Esophagus muscularis mucosa (tissue), 4 donors: ENCODE measurements at regions not wholly inside any gene's neighbourhood (a gene's known extent, or its start where the extent isn't known, plus 50 kb on each side); places are given as distances from the start of the nearest gene placed in this dataset.

ENCODE experiments used
- DNase-seq: peaks from one replicate; pipeline ENCODE4 v3.0.0-alpha.2; 2017; ENCODE audit errors: extremely low spot score
- H3K27ac ChIP-seq, 4 donors: fragments of 200-600 bp; sonication (generic); replicated peaks in 1 of 4; 1 replicate in 3 of 4; 2 replicates in 1 of 4; pipeline ENCODE4 v1.5.1; 2016 to 2019; ENCODE audit warnings: mild to moderate bottlenecking in 1 of 4
- H3K27me3 ChIP-seq, 4 donors: fragments of 200-600 bp; sonication (generic); one replicate each; pipeline versions ENCODE4 v1.5.1 to v1.6.0; 2016 to 2019
- H3K36me3 ChIP-seq, 4 donors: fragments of 200-600 bp; sonication (generic); one replicate each; pipeline ENCODE4 v1.5.1; 2016 to 2019
- H3K4me1 ChIP-seq, 4 donors: fragments of 200-600 bp; sonication (generic); one replicate each; pipeline ENCODE4 v1.5.1; 2016 to 2019
- H3K4me3 ChIP-seq, 4 donors: fragments of 200-600 bp; sonication (generic); 1 replicate in 2 of 4; 2 replicates in 2 of 4; pipeline ENCODE4 v1.5.1; 2016 to 2019; ENCODE audit warnings: mild to moderate bottlenecking in 4 of 4, moderate library complexity in 1 of 4
- H3K9me3 ChIP-seq, 4 donors: fragments of 200-600 bp; sonication (generic); 1 replicate in 3 of 4; 2 replicates in 1 of 4; pipeline ENCODE4 v1.5.1; 2016 to 2019
- EP300 ChIP-seq: sonication (generic); formaldehyde crosslinking; IDR thresholded peaks from one replicate; pipeline ENCODE4 v1.6.1; 2017; ENCODE audit warnings: antibody characterized with exemption
- POLR2A ChIP-seq: fragments of 450-650 bp; IDR thresholded peaks from one replicate; pipeline ENCODE4 v1.6.1; 2017; ENCODE audit warnings: antibody characterized with exemption, moderate library complexity, mild to moderate bottlenecking, low read depth
- POLR2AphosphoS5 ChIP-seq, 2 donors: sonication (generic); formaldehyde crosslinking; IDR thresholded peaks; one replicate each; pipeline ENCODE4 v1.6.1; 2017; ENCODE audit warnings: antibody characterized with exemption in 2 of 2
- WGBS: methylation state at CpG from one replicate; pipeline ENCODE4 v1.1.5; 2018; 5-methylcytosine and 5-hydroxymethylcytosine counted together
- intact Hi-C: fragments of 100-400 bp; cut with DNase I; formaldehyde crosslinking; loops from one replicate; pipeline ENCODE4 v1.15.1; 2023
- TF ChIP-seq, protein P1 (sequence below), 3 experiments: fragments of 200-600 bp in 2 of 3; fragments of 450-650 bp in 1 of 3; sonication (generic) in 2 of 3; IDR thresholded peaks; one replicate each; pipeline ENCODE4 v1.5.1; 2017 to 2019; ENCODE audit warnings: antibody characterized with exemption in 3 of 3, mild to moderate bottlenecking in 2 of 3, moderate library complexity in 1 of 3

DNA sequence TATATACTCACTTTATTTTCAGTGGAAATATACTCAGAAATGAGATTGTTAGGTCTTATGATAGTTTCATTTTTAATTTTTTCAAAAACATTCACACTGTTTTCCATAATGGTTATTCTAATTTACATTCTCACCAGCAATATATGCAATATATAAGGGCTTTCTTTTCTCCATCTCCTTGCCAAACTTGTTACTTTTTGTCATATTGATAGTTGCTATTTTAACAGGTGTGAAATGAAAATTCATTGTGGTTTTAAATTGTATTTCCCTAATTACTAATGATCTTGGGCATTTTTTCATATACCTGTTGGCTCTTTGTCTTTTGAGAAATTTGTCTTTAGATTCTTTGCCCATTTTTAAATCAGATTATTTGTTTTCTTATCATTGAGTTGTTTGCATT, 325.2 kb downstream of the DIPK2A start:
- peaks cover 0 to under 1% (median 0%) of the 10 kb centered on the region in 4 donors for H3K9me3 ChIP-seq
- intact Hi-C loops = no loop called here
- H3K27me3 ChIP-seq = no peaks in the 10 kb centered on the region
- H3K36me3 ChIP-seq = no peaks in the 10 kb centered on the region
- TF ChIP-seq POLR2A (no peak), EP300 (no peak), POLR2AphosphoS5 (IDR thresholded peaks at IDR 0.05) (no peak)
- TF ChIP-seq, protein P1, sequence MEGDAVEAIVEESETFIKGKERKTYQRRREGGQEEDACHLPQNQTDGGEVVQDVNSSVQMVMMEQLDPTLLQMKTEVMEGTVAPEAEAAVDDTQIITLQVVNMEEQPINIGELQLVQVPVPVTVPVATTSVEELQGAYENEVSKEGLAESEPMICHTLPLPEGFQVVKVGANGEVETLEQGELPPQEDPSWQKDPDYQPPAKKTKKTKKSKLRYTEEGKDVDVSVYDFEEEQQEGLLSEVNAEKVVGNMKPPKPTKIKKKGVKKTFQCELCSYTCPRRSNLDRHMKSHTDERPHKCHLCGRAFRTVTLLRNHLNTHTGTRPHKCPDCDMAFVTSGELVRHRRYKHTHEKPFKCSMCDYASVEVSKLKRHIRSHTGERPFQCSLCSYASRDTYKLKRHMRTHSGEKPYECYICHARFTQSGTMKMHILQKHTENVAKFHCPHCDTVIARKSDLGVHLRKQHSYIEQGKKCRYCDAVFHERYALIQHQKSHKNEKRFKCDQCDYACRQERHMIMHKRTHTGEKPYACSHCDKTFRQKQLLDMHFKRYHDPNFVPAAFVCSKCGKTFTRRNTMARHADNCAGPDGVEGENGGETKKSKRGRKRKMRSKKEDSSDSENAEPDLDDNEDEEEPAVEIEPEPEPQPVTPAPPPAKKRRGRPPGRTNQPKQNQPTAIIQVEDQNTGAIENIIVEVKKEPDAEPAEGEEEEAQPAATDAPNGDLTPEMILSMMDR (IDR thresholded peaks at IDR 0.05) = no peak
- H3K4me1 ChIP-seq = no peaks in the 10 kb centered on the region
- no peak overlapping the region for H3K27ac ChIP-seq
- no peak for DNase-seq
- no peak overlapping the region for H3K4me3 ChIP-seq

DNA sequence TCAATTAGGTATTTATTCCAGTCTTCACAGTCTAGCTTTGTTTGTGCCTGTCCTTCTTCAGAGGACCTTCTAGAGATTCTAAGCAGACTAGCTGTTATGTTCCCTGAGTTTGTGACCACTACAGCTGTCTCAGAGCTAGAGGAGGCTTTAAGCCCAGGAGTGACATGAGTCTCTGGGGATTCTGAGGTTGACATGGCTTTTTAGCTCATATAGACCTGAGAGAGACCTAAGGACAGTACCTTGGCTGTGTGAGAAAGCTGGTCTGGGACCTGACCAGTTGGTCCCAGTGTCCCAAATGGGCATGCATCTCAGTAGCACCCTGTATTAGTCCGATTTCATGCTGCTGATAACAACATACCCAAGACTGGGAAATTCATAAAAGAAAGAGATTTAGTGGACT, 330.2 kb downstream of the DIPK2A start:
- no peak for DNase-seq
- no peaks in the 10 kb centered on the region for H3K36me3 ChIP-seq
- H3K27ac ChIP-seq = no peak overlapping the region
- H3K4me3 ChIP-seq = no peak overlapping the region
- 63% methylated on average over 1 of the region's 1 CpG for WGBS
- intact Hi-C loops = loop anchor here (10.0 kb wide), 1 partner anchor 143 kb away; no protein-coding TSS in a partner anchor
- H3K4me1 ChIP-seq = no peaks in the 10 kb centered on the region
- no peak for TF ChIP-seq POLR2A
- TF ChIP-seq EP300 = no peak
- no peak for TF ChIP-seq POLR2AphosphoS5 (IDR thresholded peaks at IDR 0.05)
- TF ChIP-seq, protein P1 (IDR thresholded peaks at IDR 0.05) = no peak
- no peaks in the 10 kb centered on the region for H3K27me3 ChIP-seq
- H3K9me3 ChIP-seq = no peaks in the 10 kb centered on the region

DNA sequence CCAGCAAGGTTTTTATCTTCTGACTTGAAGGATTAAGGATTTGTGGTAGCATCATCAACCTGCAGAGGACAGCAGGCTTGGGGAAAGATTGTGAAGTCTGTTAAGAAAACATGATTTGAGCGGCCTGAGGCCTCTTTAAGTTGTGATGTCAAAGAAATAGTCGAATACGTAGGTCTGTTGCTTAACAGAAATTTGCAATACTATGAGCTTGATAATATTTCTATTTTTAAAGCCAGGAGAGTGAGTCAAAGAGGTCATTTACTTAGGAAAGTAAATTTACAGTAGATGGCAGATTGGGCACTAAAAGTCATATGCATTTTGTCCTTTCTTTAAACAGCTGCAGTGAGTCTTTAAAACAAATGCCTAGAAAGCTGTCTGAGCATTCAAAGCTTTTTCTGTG, 336.3 kb downstream of the DIPK2A start:
- no peak for TF ChIP-seq EP300
- TF ChIP-seq, protein P1 (IDR thresholded peaks at IDR 0.05) = no peak
- TF ChIP-seq POLR2A = no peak
- TF ChIP-seq POLR2AphosphoS5 (IDR thresholded peaks at IDR 0.05) = no peak
- no peak for DNase-seq
- intact Hi-C loops = loop anchor here (10.0 kb wide), 1 partner anchor 137 kb away; no protein-coding TSS in a partner anchor
- Histone ChIP-seq H3K4me1 (no peaks in the 10 kb centered on the region), H3K9me3 (no peaks in the 10 kb centered on the region), H3K4me3 (no peak overlapping the region), H3K36me3 (no peaks in the 10 kb centered on the region), H3K27me3 (no peaks in the 10 kb centered on the region), H3K27ac (no peak overlapping the region)
- 60% methylated on average over 3 of the region's 3 CpGs for WGBS

DNA sequence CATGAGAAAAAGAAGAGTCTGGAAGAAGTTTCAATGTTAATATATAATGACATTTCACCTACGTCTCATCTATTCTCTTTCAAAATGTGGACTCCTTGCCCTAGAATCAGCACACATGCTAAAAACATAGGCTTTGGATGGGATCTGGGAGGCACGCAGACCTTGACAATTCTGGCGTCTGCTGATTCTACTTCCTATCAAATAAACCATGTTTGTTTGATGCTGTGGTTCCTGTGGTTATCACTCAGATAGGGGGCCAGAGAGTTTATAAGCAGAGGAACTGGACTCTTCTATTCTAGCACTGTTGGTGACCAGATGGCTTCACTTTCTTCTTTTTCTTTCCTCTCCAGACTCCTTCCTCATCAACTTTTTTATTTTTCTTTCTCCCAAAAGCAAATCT, 336.8 kb downstream of the DIPK2A start:
- Histone ChIP-seq H3K27me3 (no peaks in the 10 kb centered on the region), H3K4me1 (no peaks in the 10 kb centered on the region), H3K4me3 (no peak overlapping the region), H3K9me3 (no peaks in the 10 kb centered on the region), H3K36me3 (no peaks in the 10 kb centered on the region), H3K27ac (no peak overlapping the region)
- TF ChIP-seq EP300 (no peak), POLR2AphosphoS5 (IDR thresholded peaks at IDR 0.05) (no peak), POLR2A (no peak)
- TF ChIP-seq, protein P1 (IDR thresholded peaks at IDR 0.05) = no peak
- intact Hi-C loops = loop anchor here (10.0 kb wide), 1 partner anchor 136 kb away; no protein-coding TSS in a partner anchor
- no peak for DNase-seq
- 60% methylated on average over 3 of the region's 3 CpGs for WGBS

DNA sequence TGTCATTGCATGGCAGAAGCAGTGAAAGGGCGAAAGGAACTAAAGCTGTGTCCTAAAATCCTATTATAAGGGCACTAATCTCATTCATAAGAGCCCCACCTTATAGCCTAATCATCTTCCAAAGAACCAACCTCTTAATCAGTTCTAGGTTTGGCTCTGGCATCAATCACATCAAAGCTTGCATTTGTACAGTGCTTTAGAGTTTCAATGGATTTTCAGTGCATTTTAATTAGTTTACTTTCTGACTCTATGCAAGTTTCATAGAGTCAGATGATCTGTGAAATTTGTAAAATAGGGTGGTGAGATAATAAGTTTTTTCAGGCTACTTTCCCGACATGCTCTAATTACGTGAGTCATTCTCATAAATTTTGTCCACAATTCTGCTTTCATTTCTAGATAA, 341.1 kb downstream of the DIPK2A start:
- Histone ChIP-seq H3K36me3 (no peaks in the 10 kb centered on the region), H3K27ac (no peak overlapping the region)
- 55% methylated on average over 3 of the region's 3 CpGs for WGBS

More for the DNA sequence above, 341.1 kb downstream of the DIPK2A start:
- H3K9me3 ChIP-seq = no peaks in the 10 kb centered on the region
- no peaks in the 10 kb centered on the region for H3K4me1 ChIP-seq
- intact Hi-C loops = no loop called here
- no peak for DNase-seq
- TF ChIP-seq POLR2AphosphoS5 (IDR thresholded peaks at IDR 0.05) = no peak
- TF ChIP-seq, protein P1 (IDR thresholded peaks at IDR 0.05) = no peak
- TF ChIP-seq POLR2A = no peak
- no peak for TF ChIP-seq EP300
- no peaks in the 10 kb centered on the region for H3K27me3 ChIP-seq
- no peak overlapping the region for H3K4me3 ChIP-seq
